K562 (cell line): ENCODE measurements at regions not wholly inside any gene's neighbourhood (a gene's known extent, or its start where the extent isn't known, plus 50 kb on each side); places are given as distances from the start of the nearest gene placed in this dataset.

Source experiments
- ARID1B ChIP-seq: fragments of 450-650 bp; IDR thresholded peaks from 2 replicates; pipeline ENCODE4 v1.6.1; 2016; ENCODE audit warnings: antibody characterized with exemption, mild to moderate bottlenecking, inconsistent platforms
- E2F1 ChIP-seq: sonication (generic); formaldehyde crosslinking; IDR thresholded peaks from 2 replicates; pipeline ENCODE4 v1.8.1; 2023; ENCODE audit warnings: mild to moderate bottlenecking, missing genetic modification reagents, moderate library complexity
- E2F4 ChIP-seq: sonication (generic); formaldehyde crosslinking; IDR thresholded peaks from 2 replicates; pipeline ENCODE4 v1.8.0; 2022; ENCODE audit warnings: mild to moderate bottlenecking, low read depth, missing genetic modification reagents
- ETV5 ChIP-seq: sonication (generic); formaldehyde crosslinking; IDR thresholded peaks from 2 replicates; pipeline ENCODE4 v1.4.0; 2020; ENCODE audit warnings: low read depth, mild to moderate bottlenecking, missing genetic modification reagents
- ETV6 ChIP-seq, 3 experiments: fragments of 150-350 bp in 1 of 3; sonication (generic) in 1 of 3; formaldehyde crosslinking in 1 of 3; IDR thresholded peaks; 2 replicates each; pipeline versions ENCODE4 v1.6.1 to v1.8.0; 2014 to 2022; ENCODE audit warnings: borderline replicate concordance in 2 of 3, low read depth in 2 of 3, antibody characterized with exemption in 1 of 3, low read length in 1 of 3, mild to moderate bottlenecking in 1 of 3, missing genetic modification reagents in 1 of 3
- GABPB1 ChIP-seq: sonication (generic); formaldehyde crosslinking; IDR thresholded peaks from 2 replicates; pipeline ENCODE4 v1.8.0; 2022; ENCODE audit warnings: mild to moderate bottlenecking, missing genetic modification reagents
- MXD1 ChIP-seq: fragments of 250-450 bp; sonication (Bioruptor Pico); IDR thresholded peaks from 2 replicates; pipeline ENCODE4 v1.8.0; 2021; ENCODE audit warnings: borderline replicate concordance, mild to moderate bottlenecking, moderate library complexity; ENCODE audit not compliant: poor library complexity, severe bottlenecking
- NCOR1 ChIP-seq: fragments of 450-650 bp; IDR thresholded peaks from 2 replicates; pipeline ENCODE4 v1.6.1; 2016; ENCODE audit warnings: mild to moderate bottlenecking, moderate library complexity
- POU5F1 ChIP-seq: fragments of 150-350 bp; IDR thresholded peaks from 2 replicates; pipeline ENCODE4 v1.6.1; 2014; ENCODE audit warnings: borderline replicate concordance, low read length, low read depth, mild to moderate bottlenecking; ENCODE audit not compliant: partially characterized antibody
- SMAD4 ChIP-seq: fragments of 250-450 bp; sonication (Bioruptor Pico); conservative IDR thresholded peaks from 2 replicates; pipeline ENCODE4 v1.8.0; 2021; ENCODE audit warnings: inconsistent platforms, mild to moderate bottlenecking, moderate library complexity
- TBP ChIP-seq: optimal IDR thresholded peaks from 2 replicates; pipeline ENCODE3; 2011; ENCODE audit warnings: low read depth, low read length, improper control_type of control experiment
- TEAD2 ChIP-seq: fragments of 450-650 bp; IDR thresholded peaks from 2 replicates; pipeline ENCODE4 v1.6.1; 2016; ENCODE audit warnings: missing genetic modification characterization, control low read depth, missing compliant biosample characterization
- THRB ChIP-seq: fragments of 450-650 bp; formaldehyde crosslinking; conservative IDR thresholded peaks from 2 replicates; pipeline ENCODE4 v1.4.0; 2022; ENCODE audit warnings: mild to moderate bottlenecking, missing genetic modification characterization
- ZBTB12 ChIP-seq: fragments of 250-450 bp; sonication (Bioruptor Pico); IDR thresholded peaks from 2 replicates; pipeline ENCODE4 v1.4.0; 2020
- ZNF124 ChIP-seq: sonication (generic); formaldehyde crosslinking; IDR thresholded peaks from 2 replicates; pipeline ENCODE4 v1.8.1; 2022; ENCODE audit warnings: missing genetic modification reagents
- ZNF398 ChIP-seq: fragments of 250-450 bp; sonication (Bioruptor Pico); IDR thresholded peaks from 2 replicates; pipeline ENCODE4 v1.8.0; 2021; ENCODE audit warnings: moderate library complexity, mild to moderate bottlenecking, inconsistent platforms
- ZNF41 ChIP-seq: fragments of 250-450 bp; sonication (Bioruptor Pico); conservative IDR thresholded peaks from 2 replicates; pipeline ENCODE4 v1.4.0; 2020; ENCODE audit warnings: mild to moderate bottlenecking
- ZNF444 ChIP-seq: fragments of 250-450 bp; sonication (Bioruptor Pico); IDR thresholded peaks from 2 replicates; pipeline ENCODE4 v1.4.0; 2020; ENCODE audit warnings: mild to moderate bottlenecking, moderate library complexity
- ZNF778 ChIP-seq: fragments of 450-650 bp; formaldehyde crosslinking; IDR thresholded peaks from 2 replicates; pipeline ENCODE4 v1.4.0; 2020; ENCODE audit warnings: mild to moderate bottlenecking, moderate library complexity

GRCh38 chr22:22042009-22042408, 59.4 kb upstream of the TOP3B start (continued):
- TF ChIP-seq ZBTB12 = 0 out of 2 replicates have a peak, but pooled peaks have one; percentile 8
- TF ChIP-seq ETV6 (IDR thresholded peaks at IDR 0.05; ENCODE audit: borderline replicate concordance in 1 of 2, low read depth in 2 of 2, low read length in 1 of 2) = no peak
- TF ChIP-seq ETV6 (CRISPR knock-in tag; IDR thresholded peaks at IDR 0.05; ENCODE audit: borderline replicate concordance) = no peak
- 0 out of 2 replicates have a peak, but pooled peaks have one; percentile 42 for TF ChIP-seq ZNF41 (CRISPR knock-in tag)
- TF ChIP-seq SMAD4 (CRISPR knock-in tag) = peak; percentile 19; the same call in 1 of the 2 replicates
- no peak for TF ChIP-seq ARID1B
- peak; percentile 78 for TF ChIP-seq NCOR1
- peak; percentile 57; the same call in 1 of the 2 replicates for TF ChIP-seq ZNF778 (CRISPR knock-in tag)
- peak; percentile 48; the same call in 1 of the 2 replicates for TF ChIP-seq ZNF398
- TF ChIP-seq TEAD2 = no peak
- TF ChIP-seq MXD1 (CRISPR knock-in tag) = no peak
- TF ChIP-seq ZNF124 (CRISPR knock-in tag) = no peak
- peak; percentile 34; the same call in 1 of the 2 replicates for TF ChIP-seq GABPB1 (CRISPR knock-in tag)
- no peak for TF ChIP-seq ZNF444 (CRISPR knock-in tag)
- TF ChIP-seq ETV5 (CRISPR knock-in tag) = peak; percentile 63; the same call in 1 of the 2 replicates
- no peak for TF ChIP-seq TBP
- no peak for TF ChIP-seq E2F4 (CRISPR knock-in tag)
- TF ChIP-seq E2F1 = 0 out of 2 replicates have a peak, but pooled peaks have one; percentile 58
- no peak for TF ChIP-seq POU5F1
- TF ChIP-seq THRB (CRISPR knock-in tag) = peak; percentile 88; the same call in 1 of the 2 replicates
